Neural cell (in vitro differentiated cells): ENCODE measurements at regions not wholly inside any gene's neighbourhood (a gene's known extent, or its start where the extent isn't known, plus 50 kb on each side); places are given as distances from the start of the nearest gene placed in this dataset.

ENCODE experiments used
- SMC3 ChIP-seq: fragments of 450-650 bp; conservative IDR thresholded peaks from 2 replicates; pipeline ENCODE4 v1.6.1; 2014; ENCODE audit warnings: antibody characterized with exemption, mild to moderate bottlenecking, moderate library complexity; ENCODE audit not compliant: poor library complexity
- TF ChIP-seq, protein P1 (sequence below): fragments of 450-650 bp; IDR thresholded peaks from 2 replicates; pipeline ENCODE4 v1.5.1; 2014; ENCODE audit warnings: antibody characterized with exemption, mild to moderate bottlenecking, moderate library complexity; ENCODE audit not compliant: poor library complexity, severe bottlenecking

DNA sequence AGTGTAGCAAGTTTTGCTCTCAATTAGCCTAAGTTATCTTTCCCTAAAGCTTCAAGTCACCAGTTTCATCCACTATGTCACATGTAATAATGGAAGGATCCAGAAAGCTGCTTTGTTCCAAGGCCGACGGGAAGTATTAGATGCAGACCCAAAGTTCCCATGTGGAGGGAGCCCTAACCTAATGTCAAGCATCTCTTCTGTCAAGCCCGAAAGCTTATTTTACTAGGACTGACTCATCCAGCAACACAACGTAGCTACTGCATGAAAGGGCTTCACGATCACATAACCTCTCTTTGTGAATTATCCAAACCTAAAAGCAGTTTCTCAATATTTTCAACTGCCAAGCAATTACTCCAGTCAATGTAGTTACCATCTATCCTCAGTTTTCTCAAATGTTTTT is 133.4 kb downstream of the SLC6A15 start:
- TF ChIP-seq SMC3, result no peak
- TF ChIP-seq, protein P1, sequence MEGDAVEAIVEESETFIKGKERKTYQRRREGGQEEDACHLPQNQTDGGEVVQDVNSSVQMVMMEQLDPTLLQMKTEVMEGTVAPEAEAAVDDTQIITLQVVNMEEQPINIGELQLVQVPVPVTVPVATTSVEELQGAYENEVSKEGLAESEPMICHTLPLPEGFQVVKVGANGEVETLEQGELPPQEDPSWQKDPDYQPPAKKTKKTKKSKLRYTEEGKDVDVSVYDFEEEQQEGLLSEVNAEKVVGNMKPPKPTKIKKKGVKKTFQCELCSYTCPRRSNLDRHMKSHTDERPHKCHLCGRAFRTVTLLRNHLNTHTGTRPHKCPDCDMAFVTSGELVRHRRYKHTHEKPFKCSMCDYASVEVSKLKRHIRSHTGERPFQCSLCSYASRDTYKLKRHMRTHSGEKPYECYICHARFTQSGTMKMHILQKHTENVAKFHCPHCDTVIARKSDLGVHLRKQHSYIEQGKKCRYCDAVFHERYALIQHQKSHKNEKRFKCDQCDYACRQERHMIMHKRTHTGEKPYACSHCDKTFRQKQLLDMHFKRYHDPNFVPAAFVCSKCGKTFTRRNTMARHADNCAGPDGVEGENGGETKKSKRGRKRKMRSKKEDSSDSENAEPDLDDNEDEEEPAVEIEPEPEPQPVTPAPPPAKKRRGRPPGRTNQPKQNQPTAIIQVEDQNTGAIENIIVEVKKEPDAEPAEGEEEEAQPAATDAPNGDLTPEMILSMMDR, result no peak
